GM10266 (cell line): ENCODE measurements at regions not wholly inside any gene's neighbourhood (a gene's known extent, or its start where the extent isn't known, plus 50 kb on each side); places are given as distances from the start of the nearest gene placed in this dataset.

Source experiments
- DNase-seq: peaks from one replicate; pipeline ENCODE4 v3.0.0; 2012; ENCODE audit errors: extremely low spot score
- CTCF ChIP-seq: IDR thresholded peaks from 2 replicates; pipeline ENCODE4 v1.5.1; 2012; ENCODE audit warnings: mild to moderate bottlenecking, low read depth; ENCODE audit not compliant: control insufficient read depth, insufficient read depth; ENCODE audit errors: missing control alignments

- TF ChIP-seq CTCF: no peak
- no peak for DNase-seq
Observed at GRCh38 chrX:26347171-26347570, 131.2 kb downstream of the MAGEB5 start.

- no peak for TF ChIP-seq CTCF
- no peak for DNase-seq
Observed at GRCh38 chrX:26334232-26334631, 118.3 kb downstream of the MAGEB5 start.

GRCh38 chrX:26328608-26329319, 112.8 kb downstream of the MAGEB5 start:
- TF ChIP-seq CTCF: no peak

GRCh38 chrX:26309262-26309661, 93.3 kb downstream of the MAGEB5 start:
- no peak for DNase-seq
- no peak for TF ChIP-seq CTCF

More at GRCh38 chrX:26328608-26329319, 112.8 kb downstream of the MAGEB5 start:
- DNase-seq: no peak

GRCh38 chrX:26295425-26295824, 79.5 kb downstream of the MAGEB5 start:
- no peak for DNase-seq

GRCh38 chrX:26286836-26287235, 70.9 kb downstream of the MAGEB5 start:
- no peak for TF ChIP-seq CTCF

More at GRCh38 chrX:26295425-26295824, 79.5 kb downstream of the MAGEB5 start:
- TF ChIP-seq CTCF: no peak

More at GRCh38 chrX:26286836-26287235, 70.9 kb downstream of the MAGEB5 start:
- DNase-seq: no peak
